OCI-LY1 (cell line): ENCODE measurements at regions not wholly inside any gene's neighbourhood (a gene's known extent, or its start where the extent isn't known, plus 50 kb on each side); places are given as distances from the start of the nearest gene placed in this dataset.

Experiments used
- EZH2 ChIP-seq: fragments of 200-600 bp; sonication (generic), shearing (Covaris generic); IDR thresholded peaks from 2 replicates; pipeline ENCODE4 v1.8.0; 2017; ENCODE audit warnings: borderline replicate concordance, mixed run types, mild to moderate bottlenecking, antibody characterized with exemption, low read length, moderate library complexity, mixed read lengths
- TF ChIP-seq, protein P1 (sequence below): fragments of 200-600 bp; sonication (generic), shearing (Covaris generic); IDR thresholded peaks from 2 replicates; pipeline ENCODE4 v1.5.1; 2017; ENCODE audit warnings: mild to moderate bottlenecking, antibody characterized with exemption, low read length, moderate library complexity, mixed read lengths

DNA sequence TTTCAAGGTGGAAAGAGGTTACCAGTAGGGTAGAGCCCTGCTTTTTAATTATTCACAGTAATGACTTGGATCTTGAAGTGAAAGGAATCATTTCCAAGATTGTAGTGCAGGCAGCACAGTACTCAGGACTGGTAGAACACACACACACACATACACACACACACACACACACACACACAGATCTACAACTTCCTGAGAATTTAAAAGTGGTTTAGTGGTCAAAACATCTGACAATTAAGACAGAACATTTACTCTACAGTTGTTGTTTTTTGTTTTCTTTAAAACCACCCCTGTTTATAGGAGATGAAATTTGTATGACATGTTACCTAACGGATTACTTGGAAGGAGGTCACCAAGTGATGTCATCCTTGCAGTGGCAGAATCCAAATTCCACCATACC is 146.7 kb upstream of the VRK2 start:
- no peak for TF ChIP-seq EZH2
- TF ChIP-seq, protein P1, sequence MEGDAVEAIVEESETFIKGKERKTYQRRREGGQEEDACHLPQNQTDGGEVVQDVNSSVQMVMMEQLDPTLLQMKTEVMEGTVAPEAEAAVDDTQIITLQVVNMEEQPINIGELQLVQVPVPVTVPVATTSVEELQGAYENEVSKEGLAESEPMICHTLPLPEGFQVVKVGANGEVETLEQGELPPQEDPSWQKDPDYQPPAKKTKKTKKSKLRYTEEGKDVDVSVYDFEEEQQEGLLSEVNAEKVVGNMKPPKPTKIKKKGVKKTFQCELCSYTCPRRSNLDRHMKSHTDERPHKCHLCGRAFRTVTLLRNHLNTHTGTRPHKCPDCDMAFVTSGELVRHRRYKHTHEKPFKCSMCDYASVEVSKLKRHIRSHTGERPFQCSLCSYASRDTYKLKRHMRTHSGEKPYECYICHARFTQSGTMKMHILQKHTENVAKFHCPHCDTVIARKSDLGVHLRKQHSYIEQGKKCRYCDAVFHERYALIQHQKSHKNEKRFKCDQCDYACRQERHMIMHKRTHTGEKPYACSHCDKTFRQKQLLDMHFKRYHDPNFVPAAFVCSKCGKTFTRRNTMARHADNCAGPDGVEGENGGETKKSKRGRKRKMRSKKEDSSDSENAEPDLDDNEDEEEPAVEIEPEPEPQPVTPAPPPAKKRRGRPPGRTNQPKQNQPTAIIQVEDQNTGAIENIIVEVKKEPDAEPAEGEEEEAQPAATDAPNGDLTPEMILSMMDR: no peak
